PC-9 (cell line): ENCODE measurements at regions not wholly inside any gene's neighbourhood (a gene's known extent, or its start where the extent isn't known, plus 50 kb on each side); places are given as distances from the start of the nearest gene placed in this dataset.

Experiments used
- BruUV-seq: library from RNA; stranded (reverse); fragments of 400-500 nt; replicated peaks from 2 replicates; lab custom pipeline; 2021; lab: Mats Ljungman, UMichigan
- CTCF ChIA-PET: fragments of 300-600 bp; sonication (Branson Sonifier 250); formaldehyde crosslinking; loops from one replicate; lab custom pipeline; 2022; ENCODE audit warnings: antibody characterized with exemption; lab: Charles Lee
- POLR2A ChIA-PET: fragments of 300-600 bp; sonication (Branson Sonifier 250); formaldehyde crosslinking; loops from one replicate; lab custom pipeline; 2022; ENCODE audit warnings: antibody characterized with exemption; ENCODE audit not compliant: unreplicated experiment; lab: Charles Lee
- DNase-seq, 2 experiments: peaks; one replicate each; pipeline versions ENCODE4 v3.0.0 to v3.0.0-alpha.2; 2015 to 2022; ENCODE audit warnings: mixed read lengths in 1 of 2
- H2AFZ ChIP-seq: fragments of 200-600 bp; sonication (generic); 2 replicates; pipeline ENCODE4 v1.8.1; 2017; ENCODE audit warnings: antibody characterized with exemption
- H3F3A ChIP-seq: fragments of 200-600 bp; sonication (generic); 2 replicates; pipeline ENCODE4 v1.8.1; 2017; ENCODE audit warnings: antibody characterized with exemption, mild to moderate bottlenecking, low read depth; ENCODE audit not compliant: insufficient read depth
- H3K27ac ChIP-seq: fragments of 200-600 bp; sonication (generic); 2 replicates; pipeline ENCODE4 v1.6.1; 2016; ENCODE audit warnings: mixed run types
- H3K27me3 ChIP-seq: fragments of 200-600 bp; sonication (generic); 2 replicates; pipeline ENCODE4 v1.6.1; 2016; ENCODE audit warnings: low read depth, mixed run types; ENCODE audit not compliant: insufficient read depth
- H3K36me3 ChIP-seq: fragments of 200-600 bp; sonication (generic); 2 replicates; pipeline ENCODE4 v1.6.1; 2016; ENCODE audit warnings: low read depth, mixed run types
- H3K4me1 ChIP-seq: fragments of 200-600 bp; sonication (generic); replicated peaks from 2 replicates; pipeline ENCODE4 v1.6.1; 2016; ENCODE audit warnings: mixed run types; ENCODE audit not compliant: insufficient read depth
- H3K4me2 ChIP-seq: fragments of 200-600 bp; sonication (generic); 2 replicates; pipeline ENCODE4 v1.6.1; 2017; ENCODE audit warnings: mixed run types
- H3K4me3 ChIP-seq: fragments of 200-600 bp; sonication (generic); 2 replicates; pipeline ENCODE4 v1.6.1; 2016; ENCODE audit warnings: mixed run types
- H3K79me2 ChIP-seq: fragments of 200-600 bp; sonication (generic); 2 replicates; pipeline ENCODE4 v1.6.1; 2017; ENCODE audit warnings: low read depth, mixed run types
- H3K9me2 ChIP-seq: fragments of 200-600 bp; sonication (generic); 2 replicates; pipeline ENCODE4 v1.8.1; 2017; ENCODE audit warnings: mild to moderate bottlenecking; ENCODE audit not compliant: insufficient read depth
- H3K9me3 ChIP-seq: fragments of 200-600 bp; sonication (generic); 2 replicates; pipeline ENCODE4 v1.8.1; 2016; ENCODE audit warnings: low read depth; ENCODE audit not compliant: insufficient read depth
- H4K20me1 ChIP-seq: fragments of 200-600 bp; sonication (generic); 2 replicates; pipeline ENCODE4 v1.8.1; 2017; ENCODE audit not compliant: insufficient read depth
- CTCF ChIP-seq: fragments of 200-600 bp; sonication (generic); conservative IDR thresholded peaks from 2 replicates; pipeline ENCODE4 v1.6.1; 2017; ENCODE audit warnings: mixed run types, antibody characterized with exemption, mild to moderate bottlenecking, moderate library complexity
- EZH2 ChIP-seq: fragments of 200-600 bp; sonication (generic); IDR thresholded peaks from 2 replicates; pipeline ENCODE4 v1.8.0; 2017; ENCODE audit warnings: antibody characterized with exemption, low read depth
- intact Hi-C: fragments of 100-400 bp; cut with micrococcal nuclease; formaldehyde crosslinking; loops from one replicate; pipeline ENCODE4 v1.10.0; 2022; ENCODE audit not compliant: unreplicated experiment

- Histone ChIP-seq H3K27me3 (0 out of 2 replicates have a peak, but pooled peaks cover 8% of the 10 kb centered on the region), H3K79me2 (no peaks in the 10 kb centered on the region), H3F3A (no peaks in the 10 kb centered on the region), H2AFZ (no peak overlapping the region), H4K20me1 (no peaks in the 10 kb centered on the region), H3K4me1 (no peaks in the 10 kb centered on the region), H3K27ac (no peak overlapping the region), H3K9me2 (no peaks in the 10 kb centered on the region), H3K36me3 (no peaks in the 10 kb centered on the region), H3K4me2 (no peak overlapping the region), H3K9me3 (no peaks in the 10 kb centered on the region), H3K4me3 (no peak overlapping the region)
- ChIA-PET POLR2A (no interaction called here), CTCF (no interaction called here)
- intact Hi-C loops: no loop called here
- no peak for TF ChIP-seq CTCF
- no peak for TF ChIP-seq EZH2
- no TSS peak for BruUV-seq
- DNase-seq: no peak
Observed at GRCh38 chr9:82680179-82680935, 382.6 kb downstream of the RASEF start.

GRCh38 chr9:82681809-82682208 is 381.1 kb downstream of the RASEF start:
- H3K4me1 ChIP-seq: no peaks in the 10 kb centered on the region
- no TSS peak for BruUV-seq
- intact Hi-C loops: no loop called here
- no peaks in the 10 kb centered on the region for H3F3A ChIP-seq
- no peak for TF ChIP-seq EZH2
- no peak for TF ChIP-seq CTCF
- H3K27me3 ChIP-seq: 0 out of 2 replicates have a peak, but pooled peaks cover 8% of the 10 kb centered on the region
- no peaks in the 10 kb centered on the region for H3K36me3 ChIP-seq
- no peaks in the 10 kb centered on the region for H3K79me2 ChIP-seq
- no peak overlapping the region for H2AFZ ChIP-seq
- no peaks in the 10 kb centered on the region for H3K9me2 ChIP-seq
- H3K4me2 ChIP-seq: no peak overlapping the region
- CTCF ChIA-PET: no interaction called here
- no peak overlapping the region for H3K4me3 ChIP-seq
- no peak for DNase-seq
- POLR2A ChIA-PET: no interaction called here
- H3K9me3 ChIP-seq: no peaks in the 10 kb centered on the region
- H3K27ac ChIP-seq: no peak overlapping the region
- H4K20me1 ChIP-seq: no peaks in the 10 kb centered on the region

- Histone ChIP-seq H3K79me2 (no peaks in the 10 kb centered on the region), H4K20me1 (no peaks in the 10 kb centered on the region), H3F3A (no peaks in the 10 kb centered on the region), H3K36me3 (no peaks in the 10 kb centered on the region), H3K27ac (no peak overlapping the region), H3K9me3 (no peaks in the 10 kb centered on the region), H3K27me3 (0 out of 2 replicates have a peak, but pooled peaks cover 8% of the 10 kb centered on the region), H3K4me3 (no peak overlapping the region), H3K9me2 (no peaks in the 10 kb centered on the region), H3K4me2 (no peak overlapping the region), H2AFZ (no peak overlapping the region), H3K4me1 (no peaks in the 10 kb centered on the region)
- no peak for TF ChIP-seq CTCF
- no peak for TF ChIP-seq EZH2
- DNase-seq: no peak
- POLR2A ChIA-PET: no interaction called here
- intact Hi-C loops: no loop called here
- CTCF ChIA-PET: no interaction called here
- no TSS peak for BruUV-seq
Observed at GRCh38 chr9:82682431-82682830, 380.5 kb downstream of the RASEF start.
